H54 (cell line): ENCODE measurements at regions not wholly inside any gene's neighbourhood (a gene's known extent, or its start where the extent isn't known, plus 50 kb on each side); places are given as distances from the start of the nearest gene placed in this dataset.
"Not testable (repeated sequence)": the region's sequence is repeated elsewhere in the genome, so short reads cannot be mapped to it uniquely, and the experiment has no call there.

Experiments used
- DNase-seq: peaks from one replicate; pipeline ENCODE4 v3.0.0; 2011; ENCODE audit warnings: low spot score, mixed read lengths; ENCODE audit not compliant: insufficient read length
- FAIRE-seq: peaks from 3 replicates; lab custom pipeline; 2011; peaks lifted over from hg19 to GRCh38; lab: Jason Lieb, UNC
- POLR2A ChIP-seq: IDR thresholded peaks from 2 replicates; pipeline ENCODE4 v1.6.1; 2011; ENCODE audit warnings: low read depth, mild to moderate bottlenecking, low read length

DNA sequence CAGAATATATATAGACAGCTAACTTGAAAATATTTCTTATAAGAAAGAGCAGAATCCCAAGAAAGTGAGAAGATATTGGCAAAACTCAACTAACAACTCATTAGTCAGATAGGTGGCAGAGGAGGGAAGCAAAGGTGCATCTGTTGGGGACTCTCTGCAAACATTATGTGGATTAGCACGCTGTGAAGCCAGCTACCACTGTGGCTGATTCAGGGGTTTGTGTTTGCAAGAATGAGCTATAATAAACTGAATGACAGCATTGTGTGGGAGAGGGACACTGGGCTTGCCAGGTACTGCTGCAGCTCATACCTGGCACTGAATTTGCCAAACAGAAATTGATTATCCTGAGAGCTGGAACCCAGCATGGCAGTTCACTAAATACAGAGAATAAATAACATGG lies 170.3 kb upstream of the MINDY3 start:
- no peak for TF ChIP-seq POLR2A
- FAIRE-seq, result no peak
- no peak for DNase-seq

DNA sequence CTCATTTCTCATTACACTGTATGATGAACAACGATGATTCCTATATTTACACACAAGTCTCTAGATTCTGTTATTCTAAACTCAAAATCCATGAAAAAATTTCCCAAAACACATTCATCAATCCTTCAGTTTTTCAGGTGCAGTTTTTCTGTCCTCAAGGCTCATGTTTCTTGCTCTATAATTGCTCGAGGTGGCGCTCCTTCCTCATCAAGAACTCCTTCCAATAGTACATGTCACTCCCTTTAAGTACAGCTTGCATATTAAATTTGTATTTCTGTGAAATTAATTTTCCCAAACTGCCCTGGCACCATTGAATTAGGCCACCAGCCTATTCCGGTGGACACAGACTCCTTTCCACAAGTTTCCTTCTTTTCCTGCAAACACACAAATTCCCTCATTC lies 188.7 kb upstream of the MINDY3 start:
- TF ChIP-seq POLR2A, result no peak
- no peak for FAIRE-seq
- DNase-seq, result no peak

GRCh38 chr10:16049782-16050181 lies 189.5 kb upstream of the MINDY3 start:
- no peak for TF ChIP-seq POLR2A

GRCh38 chr10:16063350-16063749 lies 203.0 kb upstream of the MINDY3 start:
- DNase-seq, result no peak
- FAIRE-seq, result no peak
- no peak for TF ChIP-seq POLR2A

More at GRCh38 chr10:16049782-16050181, 189.5 kb upstream of the MINDY3 start:
- DNase-seq (no peak), FAIRE-seq (no peak)

DNA sequence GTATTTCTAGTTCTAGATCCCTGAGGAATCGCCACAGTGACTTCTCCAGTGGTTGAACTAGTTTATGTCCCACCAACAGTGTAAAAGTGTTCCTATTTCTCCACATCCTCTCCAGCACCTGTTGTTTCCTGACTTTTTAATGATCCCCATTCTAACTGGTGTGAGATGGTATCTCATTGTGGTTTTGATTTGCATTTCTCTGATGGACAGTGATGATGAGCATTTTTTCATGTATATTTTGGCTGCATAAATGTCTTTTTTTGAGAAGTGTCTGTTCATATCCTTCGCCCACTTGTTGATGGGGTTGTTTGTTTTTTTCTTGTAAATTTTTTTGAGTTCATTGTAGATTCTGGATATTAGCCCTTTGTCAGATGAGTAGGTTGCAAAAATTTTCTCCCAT lies 223.2 kb upstream of the MINDY3 start:
- not testable (repeated sequence) for FAIRE-seq, DNase-seq

- FAIRE-seq, result no peak
Observed at GRCh38 chr10:16105082-16105481, 244.8 kb upstream of the MINDY3 start.

DNA sequence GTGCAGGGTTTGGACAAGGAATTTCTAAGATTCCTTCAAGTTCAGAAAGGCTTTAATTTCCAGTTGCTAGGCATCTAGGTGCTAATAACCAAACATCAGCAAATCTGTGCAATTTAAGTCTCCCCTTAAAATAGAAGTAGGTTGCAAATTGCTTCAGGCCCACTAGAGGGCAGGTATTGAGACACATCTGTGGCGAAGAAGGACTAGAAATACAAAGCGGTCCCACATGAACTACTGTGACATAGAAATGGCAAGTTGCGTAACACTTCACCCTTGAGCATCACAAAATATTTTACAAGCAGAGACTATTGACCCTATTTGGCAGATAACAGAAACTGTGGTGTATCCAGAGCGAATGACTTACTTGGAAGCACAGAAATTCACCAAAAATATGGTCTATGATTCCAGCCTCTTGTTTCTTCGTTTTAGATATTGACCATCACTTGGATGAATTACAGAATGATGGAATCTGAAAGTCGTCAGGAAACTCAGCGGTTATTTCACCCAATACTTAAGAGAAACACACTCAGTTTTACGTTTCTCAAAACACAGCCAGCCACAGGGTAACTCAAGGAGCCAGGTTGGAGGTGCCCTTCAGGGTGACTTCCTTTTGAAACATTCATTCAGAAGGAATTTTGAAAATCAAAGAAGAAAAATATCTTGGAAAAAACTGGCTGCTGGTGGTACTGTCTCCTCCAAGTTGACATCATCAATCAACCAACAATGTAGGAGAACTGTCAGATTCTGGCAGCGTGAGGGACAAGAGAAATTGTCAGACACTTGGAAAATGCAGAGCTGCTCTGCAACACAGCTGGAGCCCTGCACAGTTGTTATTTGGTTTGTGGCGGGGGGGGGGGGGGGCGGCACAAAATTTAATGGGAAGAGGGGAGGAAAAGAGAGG lies 256.3 kb upstream of the MINDY3 start:
- DNase-seq (peak; percentile 9), FAIRE-seq (no peak)
- TF ChIP-seq POLR2A, result no peak

More at GRCh38 chr10:16105082-16105481, 244.8 kb upstream of the MINDY3 start:
- no peak for TF ChIP-seq POLR2A
- DNase-seq, result no peak

DNA sequence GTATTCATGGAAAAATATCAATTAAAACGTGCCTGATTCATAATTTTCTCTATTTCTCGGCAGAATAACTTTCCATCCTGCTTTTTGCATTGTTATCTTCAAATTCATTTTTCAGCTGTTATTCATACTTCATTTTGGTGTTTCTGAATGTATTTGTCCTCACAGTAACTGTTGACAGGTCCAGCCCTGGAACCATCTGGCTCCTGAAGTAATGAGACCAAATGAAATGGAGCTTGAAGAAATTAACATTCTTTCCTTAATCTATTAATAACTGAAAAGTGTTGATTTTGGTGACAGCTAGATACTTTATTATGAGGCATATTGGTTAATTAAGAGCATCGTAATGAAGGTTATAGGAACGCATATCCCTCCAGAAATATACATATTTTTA lies 257.0 kb upstream of the MINDY3 start:
- no peak for TF ChIP-seq POLR2A
- DNase-seq (no peak), FAIRE-seq (no peak)

GRCh38 chr10:16119445-16119844 lies 259.1 kb upstream of the MINDY3 start:
- no peak for TF ChIP-seq POLR2A
- no peak for DNase-seq
- FAIRE-seq, result no peak

- no peak for TF ChIP-seq POLR2A
- no peak for FAIRE-seq
- no peak for DNase-seq
Observed at GRCh38 chr10:16120563-16120962, 260.3 kb upstream of the MINDY3 start.

DNA sequence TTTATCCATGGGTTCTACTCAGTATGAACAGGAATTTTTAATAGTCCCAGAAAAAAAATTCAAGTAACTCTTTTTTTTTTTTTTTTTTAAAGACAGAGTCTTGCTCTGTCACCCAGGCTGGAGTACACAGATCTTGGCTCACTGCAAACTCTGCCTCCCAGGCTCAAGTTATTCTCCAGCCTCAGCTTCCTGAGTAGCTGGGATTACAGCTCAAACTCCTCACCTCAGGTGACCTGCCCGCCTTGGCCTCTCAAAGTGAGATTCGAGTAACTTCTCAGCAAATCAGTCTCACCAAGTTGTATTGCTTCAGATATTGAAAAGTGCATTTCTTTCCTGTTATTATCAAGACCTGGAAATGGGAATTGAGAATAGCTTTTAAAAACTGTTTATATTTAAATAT lies 281.2 kb upstream of the MINDY3 start:
- FAIRE-seq (no peak), DNase-seq (no peak)
- TF ChIP-seq POLR2A, result no peak

- FAIRE-seq (no peak), DNase-seq (no peak)
- TF ChIP-seq POLR2A, result no peak
Observed at GRCh38 chr10:16146993-16147392, 286.7 kb upstream of the MINDY3 start.

GRCh38 chr10:16155834-16156233 lies 281.0 kb upstream of the PTER start:
- no peak for TF ChIP-seq POLR2A
- DNase-seq (no peak), FAIRE-seq (no peak)

DNA sequence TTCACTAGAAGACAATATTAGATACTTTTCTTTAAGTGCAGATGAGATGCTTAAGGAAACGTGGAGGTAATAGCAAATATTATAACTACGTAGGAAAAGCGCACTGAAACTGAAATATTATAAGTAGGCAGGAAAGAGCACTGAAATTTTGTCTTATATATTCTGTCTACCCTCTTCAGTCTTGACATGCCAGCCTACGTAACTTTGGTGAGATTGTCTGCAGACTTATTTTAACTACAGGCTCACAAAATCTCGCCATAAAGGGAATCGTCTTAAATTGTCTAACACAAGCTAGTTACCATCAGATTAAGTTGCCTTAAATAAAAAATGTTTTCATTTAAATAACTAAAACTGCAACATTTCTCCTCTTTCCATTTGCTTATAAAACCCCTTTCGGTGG lies 280.1 kb upstream of the PTER start:
- DNase-seq (no peak), FAIRE-seq (no peak)
- no peak for TF ChIP-seq POLR2A

GRCh38 chr10:16165067-16165466 lies 271.7 kb upstream of the PTER start:
- not testable (repeated sequence) for FAIRE-seq, DNase-seq

DNA sequence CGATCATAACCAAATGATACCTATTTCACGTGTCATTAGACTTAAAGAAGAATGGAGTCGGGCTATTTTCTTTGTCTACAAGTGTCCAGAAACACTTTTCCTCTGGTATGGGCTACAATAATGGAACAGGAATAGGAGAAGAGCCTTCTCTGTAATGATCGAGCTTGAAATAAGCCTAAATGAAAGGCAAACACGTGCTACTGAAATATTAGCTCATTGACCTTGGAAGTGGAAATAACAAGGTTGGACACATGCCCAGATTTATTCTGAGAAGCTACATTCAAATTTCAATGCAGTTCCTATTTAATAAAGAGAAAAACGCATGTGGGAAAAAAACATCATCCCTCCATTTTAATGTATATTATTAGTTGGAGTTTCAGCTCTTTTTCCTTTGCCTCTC lies 254.7 kb upstream of the PTER start:
- DNase-seq (no peak), FAIRE-seq (no peak)
- no peak for TF ChIP-seq POLR2A
